DOHH2 (cell line): ENCODE measurements at regions not wholly inside any gene's neighbourhood (a gene's known extent, or its start where the extent isn't known, plus 50 kb on each side); places are given as distances from the start of the nearest gene placed in this dataset.
A peak's percentile ranks its signal among the peaks of the same experiment; 100 is the strongest.

Source experiments
- H3F3A ChIP-seq: fragments of 200-600 bp; sonication (generic), shearing (Covaris generic); 2 replicates; pipeline ENCODE4 v1.6.0; 2016; ENCODE audit warnings: antibody characterized with exemption, mild to moderate bottlenecking; ENCODE audit not compliant: control insufficient read depth, insufficient read depth
- H3K27ac ChIP-seq: fragments of 200-600 bp; sonication (generic); 2 replicates; pipeline ENCODE4 v1.5.1; 2014; ENCODE audit warnings: low read depth, mild to moderate bottlenecking, low read length, moderate library complexity
- H3K27me3 ChIP-seq: fragments of 200-600 bp; sonication (generic); 2 replicates; pipeline ENCODE4 v1.6.1; 2014; ENCODE audit warnings: mild to moderate bottlenecking, low read length, mixed read lengths; ENCODE audit not compliant: control insufficient read depth
- H3K36me3 ChIP-seq: fragments of 200-600 bp; sonication (generic); 2 replicates; pipeline ENCODE4 v1.6.1; 2014; ENCODE audit warnings: mild to moderate bottlenecking, low read length, moderate library complexity, mixed read lengths; ENCODE audit not compliant: control insufficient read depth
- H3K4me1 ChIP-seq: fragments of 200-600 bp; sonication (generic); 2 replicates; pipeline ENCODE4 v1.6.1; 2014; ENCODE audit warnings: mild to moderate bottlenecking, low read length, mixed read lengths; ENCODE audit not compliant: control insufficient read depth
- H3K4me2 ChIP-seq: fragments of 200-600 bp; sonication (generic); 2 replicates; pipeline ENCODE4 v1.6.0; 2014; ENCODE audit warnings: mild to moderate bottlenecking, low read length, moderate library complexity
- H3K4me3 ChIP-seq: fragments of 200-600 bp; sonication (generic); 2 replicates; pipeline ENCODE4 v1.5.1; 2014; ENCODE audit warnings: mild to moderate bottlenecking, low read length, mixed read lengths
- H3K79me2 ChIP-seq: fragments of 200-600 bp; sonication (generic); 2 replicates; pipeline ENCODE4 v1.6.1; 2014; ENCODE audit warnings: mild to moderate bottlenecking, low read length, mixed read lengths; ENCODE audit not compliant: control insufficient read depth
- H3K9me2 ChIP-seq: fragments of 200-600 bp; sonication (generic); replicated peaks from 2 replicates; pipeline ENCODE4 v1.6.1; 2014; ENCODE audit warnings: mild to moderate bottlenecking, low read length, mixed read lengths; ENCODE audit not compliant: control insufficient read depth
- H3K9me3 ChIP-seq: fragments of 200-600 bp; sonication (generic); 2 replicates; pipeline ENCODE4 v1.6.1; 2014; ENCODE audit warnings: antibody characterized with exemption, low read length, mixed read lengths; ENCODE audit not compliant: control insufficient read depth, insufficient read depth
- H4K20me1 ChIP-seq: fragments of 200-600 bp; sonication (generic); 2 replicates; pipeline ENCODE4 v1.6.0; 2014; ENCODE audit warnings: low read depth, mild to moderate bottlenecking, antibody characterized with exemption, low read length, moderate library complexity; ENCODE audit not compliant: control insufficient read depth, insufficient read depth
- CTCF ChIP-seq: fragments of 200-600 bp; sonication (generic); IDR thresholded peaks from one replicate; pipeline ENCODE4 v1.5.1; 2014; ENCODE audit warnings: antibody characterized with exemption, mild to moderate bottlenecking, low read depth, low read length; ENCODE audit not compliant: poor library complexity, severe bottlenecking
- EZH2phosphoT487 ChIP-seq: fragments of 200-600 bp; sonication (generic); IDR thresholded peaks from 2 replicates; pipeline ENCODE4 v1.6.1; 2017; ENCODE audit warnings: borderline replicate concordance, mild to moderate bottlenecking, antibody characterized with exemption, low read length, moderate library complexity, mixed read lengths

- Histone ChIP-seq H3K79me2 (no peaks in the 10 kb centered on the region), H3K9me3 (no peaks in the 10 kb centered on the region), H3K9me2 (no peaks in the 10 kb centered on the region), H4K20me1 (no peaks in the 10 kb centered on the region), H3K27me3 (peaks cover 13% of the 10 kb centered on the region), H3K4me2 (no peak overlapping the region), H3K36me3 (no peaks in the 10 kb centered on the region), H3K4me3 (no peak overlapping the region), H3K4me1 (peaks cover 8% of the 10 kb centered on the region; the same call in 1 of the 2 replicates), H3K27ac (no peak overlapping the region), H3F3A (no peaks in the 10 kb centered on the region)
- TF ChIP-seq CTCF (peak; percentile 92), EZH2phosphoT487 (no peak)
These were observed 204.8 kb downstream of the TFCP2L1 start for GRCh38 chr2:121080013-121080772.

- H3K9me3 ChIP-seq, result no peaks in the 10 kb centered on the region
These were observed 203.3 kb downstream of the TFCP2L1 start for GRCh38 chr2:121081701-121082100.

GRCh38 chr2:121082191-121082590, 202.8 kb downstream of the TFCP2L1 start:
- H3K36me3 ChIP-seq, result no peaks in the 10 kb centered on the region

More at GRCh38 chr2:121081701-121082100, 203.3 kb downstream of the TFCP2L1 start:
- Histone ChIP-seq H3K4me2 (no peak overlapping the region), H3K4me1 (no peaks in the 10 kb centered on the region), H3K79me2 (no peaks in the 10 kb centered on the region), H4K20me1 (no peaks in the 10 kb centered on the region), H3K27me3 (no peaks in the 10 kb centered on the region), H3F3A (no peaks in the 10 kb centered on the region), H3K4me3 (no peak overlapping the region), H3K9me2 (no peaks in the 10 kb centered on the region), H3K27ac (no peak overlapping the region), H3K36me3 (no peaks in the 10 kb centered on the region)
- TF ChIP-seq CTCF (no peak), EZH2phosphoT487 (no peak)

More at GRCh38 chr2:121082191-121082590, 202.8 kb downstream of the TFCP2L1 start:
- no peaks in the 10 kb centered on the region for H3K79me2 ChIP-seq
- H3F3A ChIP-seq, result no peaks in the 10 kb centered on the region
- no peaks in the 10 kb centered on the region for H3K27me3 ChIP-seq
- H3K9me3 ChIP-seq, result no peaks in the 10 kb centered on the region
- H3K9me2 ChIP-seq, result no peaks in the 10 kb centered on the region
- H3K4me3 ChIP-seq, result no peak overlapping the region
- no peaks in the 10 kb centered on the region for H4K20me1 ChIP-seq
- H3K4me2 ChIP-seq, result no peak overlapping the region
- no peaks in the 10 kb centered on the region for H3K4me1 ChIP-seq
- TF ChIP-seq CTCF (no peak), EZH2phosphoT487 (no peak)
- no peak overlapping the region for H3K27ac ChIP-seq
